Activated CD4-positive, alpha-beta T cell treated with anti-CD3 and anti-CD28 coated beads, Interleukin-2, amount 50 U/mL, for 4 hours (primary cell): ENCODE measurements at regions not wholly inside any gene's neighbourhood (a gene's known extent, or its start where the extent isn't known, plus 50 kb on each side); places are given as distances from the start of the nearest gene placed in this dataset.

ENCODE experiments used
- DNase-seq, 2 experiments: peaks; one replicate each; pipeline ENCODE4 v3.0.0-alpha.2; 2020

GRCh38 chr20:24256307-24256706 lies 213.1 kb upstream of the SYNDIG1 start:
- no peak for DNase-seq

- DNase-seq = no peak
Observed at GRCh38 chr20:24254480-24254879, 214.9 kb upstream of the SYNDIG1 start.

- DNase-seq = no peak
Observed at GRCh38 chr20:24253321-24253720, 216.1 kb upstream of the SYNDIG1 start.

DNA sequence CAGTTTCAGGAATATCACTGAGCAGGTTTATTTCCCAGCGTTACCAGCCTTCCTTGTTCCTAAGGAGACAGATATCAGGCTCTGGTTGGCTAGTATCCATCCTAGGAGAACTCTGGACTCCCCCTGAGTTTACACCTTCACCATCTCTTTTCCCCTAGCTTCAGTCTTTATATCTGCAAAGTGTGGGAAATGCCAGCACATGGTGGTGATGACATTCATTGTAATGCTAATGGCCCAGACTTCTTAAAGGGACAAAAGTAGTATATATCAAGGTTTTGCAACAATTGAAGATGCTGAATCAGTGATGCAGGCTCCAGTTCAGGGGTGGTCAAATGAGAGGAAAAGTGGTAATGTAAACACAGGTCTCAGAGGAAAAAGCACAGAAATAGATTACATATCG lies 224.3 kb upstream of the SYNDIG1 start:
- DNase-seq = no peak

GRCh38 chr20:24242763-24243162 lies 226.7 kb upstream of the SYNDIG1 start:
- no peak for DNase-seq

DNA sequence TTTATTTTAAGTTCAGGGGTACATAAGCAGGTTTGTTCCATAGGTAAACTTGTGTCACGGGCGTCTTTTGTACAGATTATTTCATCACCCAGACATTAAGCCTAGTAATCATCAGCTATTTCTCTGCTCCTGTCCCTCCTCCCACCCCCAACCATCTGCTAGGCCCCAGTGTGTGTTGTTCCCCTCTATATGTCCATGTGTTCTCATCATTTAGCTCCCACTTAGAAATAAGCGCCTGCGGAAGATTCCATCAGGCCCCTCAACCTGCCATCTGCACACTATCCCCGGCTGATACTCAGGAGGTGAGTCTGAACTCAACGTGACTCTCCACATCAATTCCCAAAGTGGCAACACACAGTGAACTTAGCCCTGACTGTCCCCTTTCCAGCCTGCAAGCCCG lies 228.0 kb upstream of the SYNDIG1 start:
- DNase-seq = no peak

DNA sequence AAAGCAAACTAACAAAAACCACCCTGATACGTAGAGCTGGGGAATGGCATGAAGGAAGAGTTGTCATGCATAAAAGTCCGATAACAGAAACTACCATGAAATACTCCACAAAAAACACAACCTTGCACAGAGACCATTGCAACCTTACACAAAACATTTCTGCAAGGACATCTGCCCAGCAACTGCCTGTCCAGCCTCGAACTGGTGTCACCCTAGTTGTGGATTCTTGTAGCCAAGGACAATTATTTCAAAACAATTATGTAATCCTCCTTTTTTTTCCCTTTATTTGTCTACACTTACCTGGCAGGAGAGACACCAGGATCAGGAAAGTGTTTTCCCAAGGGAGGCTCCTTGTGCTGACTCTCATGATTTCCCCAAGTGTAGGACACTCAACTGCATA lies 232.5 kb upstream of the SYNDIG1 start:
- no peak for DNase-seq

DNA sequence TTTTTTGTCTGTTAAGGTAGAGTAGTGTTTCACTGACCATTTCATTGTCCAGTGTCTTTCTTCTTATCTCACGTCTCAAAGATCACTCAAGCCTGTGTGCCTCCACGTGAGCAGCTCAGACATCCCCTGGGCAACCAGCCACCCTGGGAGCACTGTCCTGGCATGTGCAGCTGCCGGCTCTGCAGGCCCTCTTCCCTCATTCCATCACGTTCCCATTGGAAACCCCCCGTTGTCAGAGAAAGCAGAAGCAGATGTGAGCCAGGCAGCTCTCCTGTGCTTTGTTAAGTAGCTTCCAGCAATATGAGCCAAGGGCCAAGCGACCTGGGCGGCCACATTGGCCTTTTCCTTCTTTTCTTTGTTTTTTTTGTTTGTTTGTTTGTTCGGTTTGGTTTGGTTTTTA lies 233.2 kb upstream of the SYNDIG1 start:
- no peak for DNase-seq

DNA sequence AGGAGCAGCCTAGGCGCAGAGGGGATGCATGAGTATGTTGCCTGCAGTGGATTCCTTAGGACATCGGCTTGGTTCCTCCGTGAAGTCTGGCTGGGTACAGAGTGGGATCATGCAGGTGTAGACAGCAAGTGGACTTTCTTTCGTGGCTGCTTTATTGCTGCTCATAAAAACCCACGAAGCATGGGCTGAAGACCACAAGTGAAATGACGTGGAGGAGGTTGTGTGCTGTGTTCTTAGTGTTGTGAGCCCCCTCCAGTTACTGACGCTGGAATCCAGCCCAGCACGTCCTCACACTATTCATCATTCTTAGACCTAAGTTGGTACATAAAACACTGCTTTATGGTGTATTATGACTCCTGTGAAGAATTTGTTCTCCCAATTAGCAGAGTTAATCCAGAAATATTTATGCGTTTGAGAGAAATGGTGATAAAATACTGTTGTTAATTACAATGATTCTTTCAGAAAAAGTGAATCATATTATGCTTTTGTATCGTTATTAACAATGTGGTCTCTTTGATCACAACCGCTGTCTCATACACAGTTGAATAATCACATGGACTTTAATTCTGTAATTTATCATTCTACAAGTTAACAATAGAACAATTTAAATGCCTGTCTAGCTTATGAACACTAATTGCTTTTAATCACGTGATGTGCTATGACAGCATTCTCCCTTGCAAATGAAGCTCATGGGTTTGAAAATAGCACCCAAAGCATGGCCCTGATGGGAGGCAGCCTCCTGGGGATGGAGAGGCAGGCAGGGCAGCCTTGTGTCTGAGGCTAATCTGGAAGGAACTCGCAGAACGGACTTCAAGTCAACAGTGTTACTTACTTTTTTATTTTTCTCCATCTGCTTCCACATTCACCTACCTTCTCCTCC lies 233.9 kb upstream of the SYNDIG1 start:
- no peak for DNase-seq

DNA sequence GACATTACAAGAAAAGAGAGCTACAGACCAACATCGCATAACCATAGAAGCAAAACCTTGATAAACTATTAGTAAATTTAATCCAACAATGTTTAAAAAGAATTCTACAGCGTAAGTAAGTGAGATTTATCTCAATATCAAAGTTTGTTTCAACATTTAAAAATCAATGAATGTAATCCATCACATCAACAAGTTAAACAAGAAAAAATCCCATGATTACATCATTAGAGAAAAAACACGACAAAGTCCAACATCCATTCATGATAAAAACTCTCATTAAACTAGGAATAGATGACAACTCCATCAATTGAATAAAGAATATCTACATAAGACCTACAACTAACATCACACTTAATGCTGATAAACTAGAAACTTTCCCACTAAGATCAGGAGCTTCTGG lies 239.0 kb upstream of the GGTLC1 start:
- DNase-seq = no peak

- DNase-seq = no peak
Observed at GRCh38 chr20:24212494-24212893, 223.9 kb upstream of the GGTLC1 start.

GRCh38 chr20:24211972-24212371 lies 223.4 kb upstream of the GGTLC1 start:
- no peak for DNase-seq

GRCh38 chr20:24210356-24210755 lies 221.8 kb upstream of the GGTLC1 start:
- DNase-seq = no peak

- DNase-seq = no peak
Observed at GRCh38 chr20:24208652-24209051, 220.1 kb upstream of the GGTLC1 start.

DNA sequence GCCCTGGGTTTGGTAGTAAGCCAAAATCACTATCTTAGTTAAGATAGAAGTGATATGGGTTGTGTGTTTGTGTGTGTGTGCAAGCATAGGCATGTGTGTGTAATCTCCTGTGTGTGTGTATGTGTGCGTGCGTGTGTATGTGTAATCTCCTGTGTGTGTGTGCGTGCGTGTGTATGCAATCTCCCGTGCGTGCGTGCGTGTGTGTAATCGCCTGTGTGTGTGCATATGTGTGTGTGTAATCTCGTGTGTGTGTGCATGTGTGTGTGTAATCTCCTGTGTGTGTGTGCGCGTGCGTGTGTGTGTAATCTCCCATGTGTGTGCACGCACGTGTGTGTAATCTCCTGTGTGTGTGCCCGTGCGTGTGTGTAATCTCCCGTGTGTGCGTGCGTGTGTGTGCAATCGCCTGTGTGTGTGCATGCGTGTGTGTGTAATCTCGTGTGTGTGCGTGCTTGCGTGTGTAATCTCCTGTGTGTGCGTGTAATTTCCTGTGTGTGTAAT lies 219.3 kb upstream of the GGTLC1 start:
- no peak for DNase-seq

- no peak for DNase-seq
Observed at GRCh38 chr20:24206995-24207394, 218.4 kb upstream of the GGTLC1 start.

- DNase-seq = no peak
Observed at GRCh38 chr20:24203526-24204183, 215.1 kb upstream of the GGTLC1 start.

- no peak for DNase-seq
Observed at GRCh38 chr20:24199501-24199900, 210.9 kb upstream of the GGTLC1 start.

- DNase-seq = no peak
Observed at GRCh38 chr20:24194143-24194542, 205.6 kb upstream of the GGTLC1 start.

DNA sequence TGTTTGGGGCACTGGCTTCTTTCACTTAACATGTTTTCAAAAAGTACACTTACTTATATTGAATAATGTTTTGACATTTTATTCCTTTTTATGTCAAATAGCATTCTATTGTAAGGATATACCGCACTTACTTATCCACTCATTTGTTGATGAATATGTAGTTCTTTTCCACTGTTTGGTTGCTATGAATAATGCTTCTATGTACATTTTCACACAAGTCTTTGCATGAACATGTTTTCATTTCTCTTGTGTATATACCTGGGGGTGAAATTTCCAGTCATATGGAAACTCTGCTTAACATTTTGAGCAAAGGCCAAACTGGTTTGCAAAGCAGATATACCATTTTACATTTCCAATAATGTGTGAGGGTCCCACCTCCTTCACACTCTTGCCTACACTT lies 202.3 kb upstream of the GGTLC1 start:
- DNase-seq = no peak

- no peak for DNase-seq
Observed at GRCh38 chr20:24185791-24186190, 197.2 kb upstream of the GGTLC1 start.

GRCh38 chr20:24181151-24181550 lies 192.6 kb upstream of the GGTLC1 start:
- no peak for DNase-seq

GRCh38 chr20:24169256-24169655 lies 180.7 kb upstream of the GGTLC1 start:
- no peak for DNase-seq

DNA sequence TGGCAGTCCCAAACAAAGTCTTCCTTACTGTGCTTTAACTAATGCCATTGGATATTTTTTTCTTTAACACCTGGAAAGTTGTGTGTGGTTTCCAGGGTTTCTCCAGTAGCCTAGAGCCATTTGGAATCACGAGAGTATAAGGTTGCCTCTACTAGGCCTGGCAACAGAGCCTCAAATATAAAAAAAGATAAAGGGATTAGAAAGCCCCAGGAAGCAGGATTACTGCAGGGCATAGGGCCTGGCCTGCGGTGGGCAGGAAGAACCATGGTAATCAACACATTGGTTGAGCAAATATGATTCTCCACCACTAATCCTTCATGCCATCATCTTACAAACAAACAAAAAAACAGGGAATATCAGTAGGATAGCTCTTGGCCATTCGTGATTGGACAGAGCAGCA lies 177.8 kb upstream of the GGTLC1 start:
- no peak for DNase-seq

GRCh38 chr20:24166123-24166381 lies 177.5 kb upstream of the GGTLC1 start:
- no peak for DNase-seq
